Stomach (tissue), 8 donors: ENCODE measurements at regions not wholly inside any gene's neighbourhood (a gene's known extent, or its start where the extent isn't known, plus 50 kb on each side); places are given as distances from the start of the nearest gene placed in this dataset.

ENCODE experiments used
- DNase-seq, 2 donors: peaks; one replicate each; pipeline versions ENCODE4 v3.0.0 to v3.0.0-alpha.2; 2013 to 2019
- H3K27ac ChIP-seq, 5 donors: fragments of 200-600 bp in 4 of 5; sonication (generic) in 4 of 5; one replicate each; pipeline ENCODE4 v1.5.1; 2013 to 2019; ENCODE audit warnings: mild to moderate bottlenecking in 1 of 5, moderate library complexity in 1 of 5
- H3K27me3 ChIP-seq, 3 donors: fragments of 200-600 bp; sonication (generic); one replicate each; pipeline ENCODE4 v1.5.1; 2017 to 2019; ENCODE audit warnings: mixed run types in 1 of 3
- H3K36me3 ChIP-seq, 4 donors: fragments of 200-600 bp; sonication (generic); 1 replicate in 3 of 4; 2 replicates in 1 of 4; pipeline ENCODE4 v1.5.1; 2016 to 2019
- H3K4me1 ChIP-seq, 4 donors: fragments of 200-600 bp; sonication (generic); one replicate each; pipeline ENCODE4 v1.5.1; 2016 to 2019
- H3K4me3 ChIP-seq, 4 donors: fragments of 200-600 bp; sonication (generic) in 3 of 4; one replicate each; pipeline ENCODE4 v1.5.1; 2016 to 2019; ENCODE audit warnings: mild to moderate bottlenecking in 1 of 4
- H3K9me3 ChIP-seq, 4 donors: fragments of 200-600 bp; sonication (generic); one replicate each; pipeline ENCODE4 v1.5.1; 2016 to 2019
- CTCF ChIP-seq, 7 experiments: fragments of 450-650 bp in 4 of 7; fragments of 200-600 bp in 3 of 7; sonication (generic) in 3 of 7; IDR thresholded peaks; one replicate each; pipeline ENCODE4 v1.5.1; 2016 to 2019; ENCODE audit warnings: antibody characterized with exemption in 7 of 7, control low read depth in 2 of 7, mild to moderate bottlenecking in 1 of 7
- EP300 ChIP-seq: sonication (generic); formaldehyde crosslinking; IDR thresholded peaks from one replicate; pipeline ENCODE4 v1.6.1; 2017; ENCODE audit warnings: antibody characterized with exemption
- POLR2A ChIP-seq, 4 donors: fragments of 450-650 bp; IDR thresholded peaks; one replicate each; pipeline ENCODE4 v1.6.1; 2016; ENCODE audit warnings: antibody characterized with exemption in 4 of 4, control low read depth in 2 of 4, mild to moderate bottlenecking in 1 of 4, moderate library complexity in 1 of 4
- POLR2AphosphoS5 ChIP-seq, 3 donors: sonication (generic); formaldehyde crosslinking; IDR thresholded peaks; one replicate each; pipeline ENCODE4 v1.6.1; 2016; ENCODE audit warnings: antibody characterized with exemption in 3 of 3
- WGBS, 5 donors: extraction: QIAGEN DNeasy Blood & Tissue Kit in 3 of 5; methylation state at CpG; one replicate each; pipeline versions ENCODE4 v1.1.5 to v1.1.7; 2013 to 2018; 5-methylcytosine and 5-hydroxymethylcytosine counted together
- intact Hi-C: fragments of 100-400 bp; cut with DNase I; formaldehyde crosslinking; loops from one replicate; pipeline ENCODE4 v1.15.1; 2023; ENCODE audit warnings: low total_unique reads
- donor health status: healthy with polysubstance abuse.
- donor health status: Bipolar disorder and iron deficiency.
- donor health status: healthy.

- TF ChIP-seq POLR2A (IDR thresholded peaks at IDR 0.05) (no peak), POLR2AphosphoS5 (IDR thresholded peaks at IDR 0.05) (no peak), CTCF (IDR thresholded peaks at IDR 0.05) (no peak), EP300 (no peak)
- H3K36me3 ChIP-seq = no peaks in the 10 kb centered on the region
- intact Hi-C loops = no loop called here
- peaks cover 21 to 91% (median 61%) of the 10 kb centered on the region in 3 donors for H3K27me3 ChIP-seq
- no peak for DNase-seq
- WGBS, 5 donors = 71 to 83% (median 81%) methylated on average over 24 to 28 of the region's 28 CpGs
- H3K27ac ChIP-seq = no peak overlapping the region
- peaks cover 0 to 11% (median 3%) of the 10 kb centered on the region in 4 donors for H3K4me1 ChIP-seq
- H3K9me3 ChIP-seq = no peaks in the 10 kb centered on the region
- H3K4me3 ChIP-seq = no peak overlapping the region
These were observed 66.0 kb upstream of the GALNT9 start for GRCh38 chr12:132395192-132395907.

GRCh38 chr12:132393991-132394949, 64.9 kb upstream of the GALNT9 start:
- Histone ChIP-seq H3K4me1 (peaks cover 0 to 11% (median 3%) of the 10 kb centered on the region in 4 donors), H3K36me3 (no peaks in the 10 kb centered on the region), H3K27ac (no peak overlapping the region), H3K4me3 (no peak overlapping the region), H3K9me3 (no peaks in the 10 kb centered on the region), H3K27me3 (peaks cover 20 to 91% (median 50%) of the 10 kb centered on the region in 3 donors)
- WGBS, 5 donors = 69 to 80% (median 73%) methylated on average over 19 to 36 of the region's 36 CpGs
- TF ChIP-seq CTCF (IDR thresholded peaks at IDR 0.05) = no peak
- no peak for TF ChIP-seq POLR2A (IDR thresholded peaks at IDR 0.05)
- TF ChIP-seq EP300 = no peak
- TF ChIP-seq POLR2AphosphoS5 (IDR thresholded peaks at IDR 0.05) = no peak
- DNase-seq = no peak
- intact Hi-C loops = no loop called here

GRCh38 chr12:132393245-132393795, 63.9 kb upstream of the GALNT9 start:
- intact Hi-C loops = no loop called here
- peaks cover 14 to 91% (median 46%) of the 10 kb centered on the region in 3 donors for H3K27me3 ChIP-seq
- H3K4me3 ChIP-seq = no peak overlapping the region
- H3K9me3 ChIP-seq = no peaks in the 10 kb centered on the region
- 41 to 58% (median 45%) methylated on average over 15 to 19 of the region's 19 CpGs for WGBS, 5 donors
- no peaks in the 10 kb centered on the region for H3K36me3 ChIP-seq
- peaks cover 0 to 11% (median 3%) of the 10 kb centered on the region in 4 donors for H3K4me1 ChIP-seq
- no peak overlapping the region for H3K27ac ChIP-seq
- no peak for DNase-seq
- no peak for TF ChIP-seq EP300
- TF ChIP-seq CTCF (IDR thresholded peaks at IDR 0.05) = no peak
- no peak for TF ChIP-seq POLR2AphosphoS5 (IDR thresholded peaks at IDR 0.05)
- no peak for TF ChIP-seq POLR2A (IDR thresholded peaks at IDR 0.05)
